K562 (cell line): ENCODE measurements at regions not wholly inside any gene's neighbourhood (a gene's known extent, or its start where the extent isn't known, plus 50 kb on each side); places are given as distances from the start of the nearest gene placed in this dataset.

ENCODE experiments used
- ATAC-seq: fragments of 200-7000 bp; cut with Tn5 transposase; 3 replicates; pipeline ENCODE4 v1.9.1; 2020; ENCODE audit warnings: moderate library complexity
- BruUV-seq: library from RNA; stranded (reverse); fragments of 400-500 nt; replicated peaks from 2 replicates; lab custom pipeline; 2021; lab: Mats Ljungman, UMichigan
- CTCF ChIA-PET: fragments of 300-600 bp; formaldehyde crosslinking; extraction: SDS; loops from one replicate; lab custom pipeline; 2021; ENCODE audit warnings: low intra/inter-chr PET ratio; lab: Yijun Ruan, JAX
- POLR2A ChIA-PET: fragments of 300-600, 350-650 bp; sonication (Branson Sonifier 250); formaldehyde crosslinking; extraction: SDS; loops from one replicate; lab custom pipeline; 2021; ENCODE audit warnings: antibody characterized with exemption, inconsistent platforms; lab: Yijun Ruan, JAX
- DNase-seq, 4 experiments: peaks; one replicate each; pipeline versions ENCODE4 v3.0.0 to v3.0.0-alpha.2; 2011 to 2018; ENCODE audit warnings: low spot score in 3 of 4, mixed read lengths in 3 of 4; ENCODE audit errors: extremely low read depth in 1 of 4
- FAIRE-seq: peaks from 2 replicates; lab custom pipeline; 2011; peaks lifted over from hg19 to GRCh38; lab: Jason Lieb, UNC
- H2AFZ ChIP-seq: 2 replicates; pipeline ENCODE4 v1.6.0; 2011; ENCODE audit warnings: low read depth, low read length, control low read depth, inconsistent platforms
- H3K27ac ChIP-seq: fragments of 200-600 bp; 3 replicates; pipeline ENCODE4 v1.8.0; 2011; ENCODE audit warnings: low read depth, mild to moderate bottlenecking, control low read depth, inconsistent platforms, low read length, moderate library complexity, mixed read lengths; ENCODE audit errors: extremely low read depth
- H3K27me3 ChIP-seq, 2 experiments: fragments of 300-600 bp in 1 of 2; 2 replicates in 1 of 2; 3 replicates in 1 of 2; pipeline versions ENCODE4 v1.6.0 to v1.8.0; 2011; ENCODE audit warnings: inconsistent platforms in 2 of 2, low read length in 2 of 2, mild to moderate bottlenecking in 1 of 2, mixed read lengths in 1 of 2, moderate library complexity in 1 of 2; ENCODE audit not compliant: control insufficient read depth in 2 of 2, insufficient read depth in 2 of 2
- H3K36me3 ChIP-seq: fragments of 300-600 bp; 3 replicates; pipeline ENCODE4 v1.8.0; 2011; ENCODE audit warnings: mild to moderate bottlenecking, low read length, inconsistent platforms; ENCODE audit not compliant: control insufficient read depth, insufficient read depth
- H3K4me1 ChIP-seq, 2 experiments: fragments of 200-600 bp in 1 of 2; replicated peaks in 1 of 2; 2 replicates in 1 of 2; 3 replicates in 1 of 2; pipeline versions ENCODE4 v1.5.1 to v1.8.0; 2011; ENCODE audit warnings: inconsistent platforms in 2 of 2, low read length in 2 of 2, mild to moderate bottlenecking in 1 of 2, mixed read lengths in 1 of 2, moderate library complexity in 1 of 2; ENCODE audit not compliant: control insufficient read depth in 2 of 2, insufficient read depth in 2 of 2
- H3K4me2 ChIP-seq: 2 replicates; pipeline ENCODE4 v1.6.1; 2011; ENCODE audit warnings: low read length, control low read depth, inconsistent platforms, mixed read lengths; ENCODE audit not compliant: insufficient read depth
- H3K4me3 ChIP-seq: fragments of 200-600 bp; sonication (generic), shearing (Covaris generic); 2 replicates; pipeline ENCODE4 v1.5.1; 2016; ENCODE audit warnings: control low read depth, inconsistent platforms
- H3K79me2 ChIP-seq: fragments of 200-600 bp; 3 replicates; pipeline ENCODE4 v1.8.0; 2011; ENCODE audit warnings: low read length, inconsistent platforms; ENCODE audit not compliant: control insufficient read depth, insufficient read depth
- H3K9ac ChIP-seq, 2 experiments: 2 replicates each; pipeline versions ENCODE4 v1.6.0 to v1.6.1; 2011; ENCODE audit warnings: low read depth in 2 of 2, low read length in 2 of 2, control low read depth in 1 of 2, inconsistent platforms in 1 of 2, mild to moderate bottlenecking in 1 of 2, mixed read lengths in 1 of 2; ENCODE audit not compliant: insufficient read depth in 1 of 2
- H3K9me1 ChIP-seq: one replicate; pipeline ENCODE4 v1.6.0; 2011; ENCODE audit warnings: inconsistent platforms, mild to moderate bottlenecking, low read length, moderate library complexity; ENCODE audit not compliant: control insufficient read depth, insufficient read depth
- H3K9me3 ChIP-seq: replicated peaks from 2 replicates; pipeline ENCODE4 v1.5.1; 2011; ENCODE audit warnings: low read depth, low read length, inconsistent platforms; ENCODE audit not compliant: control insufficient read depth, insufficient read depth
- H4K20me1 ChIP-seq: replicated peaks from 2 replicates; pipeline ENCODE4 v1.6.1; 2011; ENCODE audit warnings: low read length, inconsistent platforms, mixed read lengths; ENCODE audit not compliant: control insufficient read depth, insufficient read depth
- ARHGAP35 ChIP-seq: fragments of 450-650 bp; IDR thresholded peaks from 2 replicates; pipeline ENCODE4 v1.6.1; 2018; ENCODE audit not compliant: partially characterized antibody
- CHD2 ChIP-seq: IDR thresholded peaks from 2 replicates; pipeline ENCODE4 v1.6.1; 2011; ENCODE audit warnings: low read depth, low read length
- HDAC2 ChIP-seq: fragments of 450-650 bp; IDR thresholded peaks from 2 replicates; pipeline ENCODE4 v1.6.1; 2016; ENCODE audit warnings: mild to moderate bottlenecking
- IFI16 ChIP-seq: fragments of 250-450 bp; sonication (Bioruptor Pico); IDR thresholded peaks from 2 replicates; pipeline ENCODE4 v2.1.2; 2022; ENCODE audit warnings: mild to moderate bottlenecking, inconsistent platforms
- PHF8 ChIP-seq: fragments of 200-600 bp; sonication (generic); IDR thresholded peaks from 2 replicates; pipeline ENCODE4 v1.6.1; 2012; ENCODE audit warnings: mixed run types, mild to moderate bottlenecking, inconsistent platforms, low read length, moderate library complexity, borderline replicate concordance
- USF1 ChIP-seq: sonication (generic); formaldehyde crosslinking; IDR thresholded peaks from 2 replicates; pipeline ENCODE4 v1.9.0; 2022; ENCODE audit warnings: mild to moderate bottlenecking, missing genetic modification reagents
- WGBS: fragments of 100-300 bp; shearing (Covaris generic); methylation state at CpG from one replicate; pipeline ENCODE4 v1.1.6; 2016; ENCODE audit warnings: low coverage, mixed read lengths; ENCODE audit not compliant: insufficient coverage; ENCODE audit errors: missing lambda C conversion rate; 5-methylcytosine and 5-hydroxymethylcytosine counted together
- in situ Hi-C: fragments of 300-500 bp; cut with MboI; formaldehyde crosslinking; loops from 4 replicates; pipeline ENCODE4 v1.15.0; 2018; ENCODE audit warnings: inconsistent platforms, mixed read lengths
- intact Hi-C: fragments of 100-400 bp; cut with micrococcal nuclease; formaldehyde crosslinking; loops from 2 replicates; pipeline ENCODE4 v1.14.2; 2022

- Histone ChIP-seq H3K36me3 (no peaks in the 10 kb centered on the region), H3K9me3 (no peaks in the 10 kb centered on the region), H3K27ac (no peak overlapping the region), H3K27me3 (no peaks in the 10 kb centered on the region), H3K9ac (no peak overlapping the region), H2AFZ (no peak overlapping the region), H3K4me1 (no peaks in the 10 kb centered on the region), H3K9me1 (no peaks in the 10 kb centered on the region), H3K4me3 (no peak overlapping the region), H3K4me2 (no peak overlapping the region), H3K79me2 (no peaks in the 10 kb centered on the region), H4K20me1 (no peaks in the 10 kb centered on the region)
- no peak for ATAC-seq
- FAIRE-seq, result no peak
- in situ Hi-C loops, result no loop called here
- no peak for DNase-seq
- TF ChIP-seq HDAC2 (no peak), PHF8 (no peak), IFI16 (CRISPR knock-in tag) (no peak), CHD2 (no peak), ARHGAP35 (no peak)
- intact Hi-C loops, result no loop called here
- BruUV-seq, result no TSS peak
- WGBS, result 33% methylated on average over 2 of the region's 2 CpGs
- ChIA-PET CTCF (no interaction called here), POLR2A (no interaction called here)
Measured at GRCh38 chr14:27040552-27040951, 442.7 kb upstream of the NOVA1 start.

GRCh38 chr14:27049701-27050100, 451.9 kb upstream of the NOVA1 start:
- H3K9ac ChIP-seq, result no peak overlapping the region
- POLR2A ChIA-PET, result no interaction called here
- 36% methylated on average over 3 of the region's 3 CpGs for WGBS
- no peak for TF ChIP-seq USF1 (CRISPR knock-in tag)

More at GRCh38 chr14:27049701-27050100, 451.9 kb upstream of the NOVA1 start:
- intact Hi-C loops, result no loop called here
- no peaks in the 10 kb centered on the region for H3K79me2 ChIP-seq
- ATAC-seq (no peak), FAIRE-seq (no peak), DNase-seq (no peak)
- CTCF ChIA-PET, result no interaction called here
- no peak overlapping the region for H2AFZ ChIP-seq
- H3K27ac ChIP-seq, result no peak overlapping the region
- in situ Hi-C loops, result no loop called here
- no peaks in the 10 kb centered on the region for H4K20me1 ChIP-seq
- H3K4me2 ChIP-seq, result no peak overlapping the region
- H3K4me3 ChIP-seq, result no peak overlapping the region
- BruUV-seq, result no TSS peak
- H3K9me3 ChIP-seq, result no peaks in the 10 kb centered on the region
- H3K4me1 ChIP-seq, result no peaks in the 10 kb centered on the region
- H3K27me3 ChIP-seq, result no peaks in the 10 kb centered on the region
- H3K36me3 ChIP-seq, result no peaks in the 10 kb centered on the region
- no peaks in the 10 kb centered on the region for H3K9me1 ChIP-seq
